CD4-positive, alpha-beta memory T cell (primary cell): ENCODE measurements at regions not wholly inside any gene's neighbourhood (a gene's known extent, or its start where the extent isn't known, plus 50 kb on each side); places are given as distances from the start of the nearest gene placed in this dataset.
A peak's percentile ranks its signal among the peaks of the same experiment; 100 is the strongest.

Experiments used
- CTCF ChIA-PET: fragments of 350-600 bp; sonication (Branson Sonifier 250); formaldehyde crosslinking; loops from one replicate; lab custom pipeline; 2021; ENCODE audit warnings: inconsistent platforms; ENCODE audit not compliant: partially characterized antibody; lab: Charles Lee
- POLR2A ChIA-PET: fragments of 350-600 bp; sonication (Branson Sonifier 250); formaldehyde crosslinking; loops from one replicate; lab custom pipeline; 2021; ENCODE audit not compliant: partially characterized antibody; lab: Charles Lee
- DNase-seq, 5 donors: peaks; one replicate each; pipeline versions ENCODE4 v3.0.0 to v3.0.0-alpha.2; 2020 to 2022; ENCODE audit warnings: mixed read lengths in 1 of 5
- H3K27ac ChIP-seq: one replicate; pipeline ENCODE4 v1.7.0; 2013; ENCODE audit warnings: low read depth, low read length
- H3K27me3 ChIP-seq: 2 replicates; pipeline ENCODE4 v1.7.0; 2013; ENCODE audit warnings: mild to moderate bottlenecking, low read length, moderate library complexity; ENCODE audit not compliant: insufficient read depth
- H3K36me3 ChIP-seq: 2 replicates; pipeline ENCODE4 v1.7.0; 2013; ENCODE audit warnings: mild to moderate bottlenecking, low read length, moderate library complexity; ENCODE audit not compliant: insufficient read depth
- H3K4me1 ChIP-seq: 2 replicates; pipeline ENCODE4 v1.7.0; 2013; ENCODE audit warnings: mild to moderate bottlenecking, low read length, moderate library complexity; ENCODE audit not compliant: insufficient read depth
- H3K4me3 ChIP-seq, 2 donors: one replicate each; pipeline ENCODE4 v1.7.0; 2013; ENCODE audit warnings: low read length in 2 of 2, mild to moderate bottlenecking in 1 of 2
- H3K9me3 ChIP-seq, 2 donors: one replicate each; pipeline ENCODE4 v1.7.0; 2013; ENCODE audit warnings: low read length in 2 of 2, control low read depth in 1 of 2; ENCODE audit not compliant: control insufficient read depth in 1 of 2
- H3K27ac Mint-ChIP-seq, 7 donors: one replicate each; pipeline ENCODE4 v1.8.0; 2020 to 2021; ENCODE audit warnings: mixed read lengths in 7 of 7, mild to moderate bottlenecking in 6 of 7, inconsistent platforms in 3 of 7, moderate library complexity in 3 of 7
- H3K27me3 Mint-ChIP-seq, 2 donors: one replicate each; pipeline ENCODE4 v1.8.0; 2020 to 2021; ENCODE audit warnings: mixed read lengths in 2 of 2
- H3K36me3 Mint-ChIP-seq, 2 donors: one replicate each; pipeline ENCODE4 v1.8.0; 2020 to 2021; ENCODE audit warnings: mixed read lengths in 2 of 2, inconsistent platforms in 1 of 2, mild to moderate bottlenecking in 1 of 2
- H3K4me1 Mint-ChIP-seq, 4 donors: one replicate each; pipeline ENCODE4 v1.8.0; 2020 to 2021; ENCODE audit warnings: mixed read lengths in 4 of 4, mild to moderate bottlenecking in 1 of 4
- H3K4me3 Mint-ChIP-seq, 8 donors: one replicate each; pipeline ENCODE4 v1.8.0; 2020 to 2021; ENCODE audit warnings: mixed read lengths in 8 of 8, mild to moderate bottlenecking in 7 of 8, moderate library complexity in 6 of 8, inconsistent platforms in 3 of 8
- H3K9me3 Mint-ChIP-seq, 8 donors: one replicate each; pipeline ENCODE4 v1.8.0; 2020 to 2021; ENCODE audit warnings: mixed read lengths in 8 of 8, mild to moderate bottlenecking in 5 of 8, inconsistent platforms in 3 of 8, moderate library complexity in 1 of 8
- intact Hi-C: fragments of 100-400 bp; cut with micrococcal nuclease; formaldehyde crosslinking; loops from one replicate; pipeline ENCODE4 v1.15.1; 2023

- peaks cover 2 to 4% of the 10 kb centered on the region in 2 donors for H3K27me3 Mint-ChIP-seq
- no peak overlapping the region for H3K4me3 Mint-ChIP-seq
- intact Hi-C loops: no loop called here
- Histone ChIP-seq H3K9me3 (no peaks in the 10 kb centered on the region), H3K36me3 (no peaks in the 10 kb centered on the region), H3K4me3 (no peak overlapping the region), H3K4me1 (no peaks in the 10 kb centered on the region), H3K27ac (no peak overlapping the region), H3K27me3 (no peaks in the 10 kb centered on the region)
- ChIA-PET POLR2A (no interaction called here), CTCF (no interaction called here)
- peaks cover 0 to 18% (median 6%) of the 10 kb centered on the region in 8 donors for H3K9me3 Mint-ChIP-seq
- H3K4me1 Mint-ChIP-seq: no peaks in the 10 kb centered on the region
- peaks cover 0 to 4% of the 10 kb centered on the region in 2 donors for H3K36me3 Mint-ChIP-seq
- DNase-seq: no peak
- no peak overlapping the region for H3K27ac Mint-ChIP-seq
Measured at GRCh38 chr1:232207073-232207866, 422.7 kb downstream of the SIPA1L2 start.

- intact Hi-C loops: no loop called here
- Mint-ChIP-seq H3K4me3 (no peak overlapping the region), H3K9me3 (peaks cover 0 to 37% (median 22%) of the 10 kb centered on the region in 8 donors), H3K27me3 (peaks cover 2% of the 10 kb centered on the region in 2 donors), H3K4me1 (no peaks in the 10 kb centered on the region), H3K36me3 (peaks cover 3 to 13% of the 10 kb centered on the region in 2 donors), H3K27ac (no peak overlapping the region)
- Histone ChIP-seq H3K9me3 (no peaks in the 10 kb centered on the region), H3K4me1 (no peaks in the 10 kb centered on the region), H3K36me3 (no peaks in the 10 kb centered on the region), H3K27ac (no peak overlapping the region), H3K27me3 (no peaks in the 10 kb centered on the region), H3K4me3 (no peak overlapping the region)
- POLR2A ChIA-PET: no interaction called here
- CTCF ChIA-PET: interaction anchor here (1.1 kb wide), 1 partner anchor 10 kb away, joined by 3 read pairs; no protein-coding TSS in a partner anchor
- DNase-seq: no peak
Measured at GRCh38 chr1:232204269-232204668, 425.7 kb downstream of the SIPA1L2 start.

- Mint-ChIP-seq H3K27ac (peak overlapping the region in 1 of 7 donors; percentile 69), H3K4me3 (no peak overlapping the region), H3K9me3 (peaks cover 0 to 37% (median 22%) of the 10 kb centered on the region in 8 donors), H3K36me3 (peaks cover 3 to 13% of the 10 kb centered on the region in 2 donors), H3K4me1 (no peaks in the 10 kb centered on the region), H3K27me3 (peaks cover 0 to 3% of the 10 kb centered on the region in 2 donors)
- no peaks in the 10 kb centered on the region for H3K27me3 ChIP-seq
- no peaks in the 10 kb centered on the region for H3K36me3 ChIP-seq
- no peak for DNase-seq
- no peak overlapping the region for H3K4me3 ChIP-seq
- no peaks in the 10 kb centered on the region for H3K4me1 ChIP-seq
- H3K27ac ChIP-seq: no peak overlapping the region
- POLR2A ChIA-PET: no interaction called here
- CTCF ChIA-PET: interaction anchor here (0.9 kb wide), 1 partner anchor 13 kb away, joined by 3 read pairs; no protein-coding TSS in a partner anchor
- intact Hi-C loops: no loop called here
- no peaks in the 10 kb centered on the region for H3K9me3 ChIP-seq
Measured at GRCh38 chr1:232201024-232201423, 428.9 kb downstream of the SIPA1L2 start.

DNA sequence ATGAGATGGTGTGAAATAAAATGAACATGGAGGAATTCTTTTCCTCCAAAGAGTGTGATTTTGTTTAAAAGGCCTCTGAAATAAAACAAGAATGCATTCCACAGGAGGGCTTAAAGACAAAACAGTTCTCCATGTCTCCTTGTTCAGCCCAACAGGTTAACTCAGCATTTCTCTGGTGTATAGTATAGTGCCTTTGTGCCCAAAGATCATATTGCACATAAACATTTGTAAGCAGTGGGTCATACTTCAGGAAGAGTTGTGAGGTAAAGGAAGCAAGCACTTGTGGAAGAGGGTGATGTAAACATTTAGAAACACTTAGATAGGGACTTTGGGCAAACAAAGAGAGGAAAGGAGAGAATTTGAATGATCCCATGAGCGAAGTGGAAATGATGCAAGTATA is 433.9 kb downstream of the SIPA1L2 start:
- Histone ChIP-seq H3K4me1 (no peaks in the 10 kb centered on the region), H3K36me3 (no peaks in the 10 kb centered on the region), H3K27ac (no peak overlapping the region), H3K27me3 (no peaks in the 10 kb centered on the region), H3K4me3 (no peak overlapping the region), H3K9me3 (no peaks in the 10 kb centered on the region)
- Mint-ChIP-seq H3K36me3 (peaks cover 3% of the 10 kb centered on the region in 2 donors), H3K4me1 (no peaks in the 10 kb centered on the region), H3K27ac (no peak overlapping the region), H3K9me3 (peaks cover 0 to 17% (median 12%) of the 10 kb centered on the region in 8 donors), H3K4me3 (no peak overlapping the region), H3K27me3 (peaks cover 0 to 3% of the 10 kb centered on the region in 2 donors)
- intact Hi-C loops: no loop called here
- ChIA-PET CTCF (no interaction called here), POLR2A (no interaction called here)
- DNase-seq: no peak

DNA sequence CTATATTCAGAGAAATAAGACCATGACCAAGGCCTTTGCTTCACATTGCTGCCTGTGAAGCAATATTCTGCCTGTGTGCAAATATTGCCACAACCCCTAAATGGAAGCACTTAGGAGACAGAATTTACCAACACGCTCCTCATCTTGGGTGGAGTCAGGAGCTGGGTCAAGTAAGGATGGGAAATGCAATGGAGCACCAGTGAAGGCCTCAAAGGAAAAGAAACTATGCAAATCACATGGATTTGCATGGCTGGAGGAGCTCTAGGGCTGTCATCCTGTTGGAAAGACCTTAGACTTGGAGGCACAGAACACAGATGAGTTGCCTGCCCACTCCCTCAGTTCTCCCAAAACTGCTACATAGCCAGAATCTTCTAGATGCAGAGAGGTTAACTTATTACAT is 435.5 kb downstream of the SIPA1L2 start:
- Histone ChIP-seq H3K27me3 (no peaks in the 10 kb centered on the region), H3K4me1 (no peaks in the 10 kb centered on the region), H3K4me3 (no peak overlapping the region), H3K9me3 (no peaks in the 10 kb centered on the region), H3K36me3 (no peaks in the 10 kb centered on the region), H3K27ac (no peak overlapping the region)
- H3K27me3 Mint-ChIP-seq: peaks cover 0 to 3% of the 10 kb centered on the region in 2 donors
- ChIA-PET CTCF (no interaction called here), POLR2A (no interaction called here)
- H3K4me1 Mint-ChIP-seq: no peaks in the 10 kb centered on the region
- no peak overlapping the region for H3K27ac Mint-ChIP-seq
- H3K4me3 Mint-ChIP-seq: no peak overlapping the region
- intact Hi-C loops: no loop called here
- peaks cover 0 to 9% (median 6%) of the 10 kb centered on the region in 8 donors for H3K9me3 Mint-ChIP-seq
- DNase-seq: no peak
- no peaks in the 10 kb centered on the region for H3K36me3 Mint-ChIP-seq

DNA sequence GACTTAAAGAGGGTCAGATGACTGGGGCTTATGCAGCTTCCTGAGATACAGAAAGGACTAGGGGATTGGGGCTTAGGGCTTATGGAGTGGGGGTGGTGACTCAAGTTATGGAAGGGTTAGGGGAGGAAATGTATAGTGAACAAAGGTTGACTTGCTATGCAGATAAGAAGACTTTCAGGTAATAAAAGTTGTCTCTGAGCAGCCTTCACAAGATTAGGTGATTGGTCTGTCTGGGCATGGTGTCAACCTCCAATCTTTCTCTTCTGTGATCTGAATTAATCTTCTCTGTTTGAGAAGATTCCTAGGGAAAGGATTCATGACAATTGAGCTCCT is 436.5 kb downstream of the SIPA1L2 start:
- no peaks in the 10 kb centered on the region for H3K9me3 ChIP-seq
- no peaks in the 10 kb centered on the region for H3K4me1 ChIP-seq
- ChIA-PET CTCF (no interaction called here), POLR2A (no interaction called here)
- H3K27ac ChIP-seq: no peak overlapping the region
- Mint-ChIP-seq H3K27ac (no peak overlapping the region), H3K36me3 (no peaks in the 10 kb centered on the region), H3K4me3 (no peak overlapping the region), H3K4me1 (no peaks in the 10 kb centered on the region), H3K27me3 (peaks cover 0 to 3% of the 10 kb centered on the region in 2 donors), H3K9me3 (peaks cover 0 to 9% (median 5%) of the 10 kb centered on the region in 8 donors)
- no peak for DNase-seq
- no peak overlapping the region for H3K4me3 ChIP-seq
- H3K36me3 ChIP-seq: no peaks in the 10 kb centered on the region
- no peaks in the 10 kb centered on the region for H3K27me3 ChIP-seq
- intact Hi-C loops: no loop called here

DNA sequence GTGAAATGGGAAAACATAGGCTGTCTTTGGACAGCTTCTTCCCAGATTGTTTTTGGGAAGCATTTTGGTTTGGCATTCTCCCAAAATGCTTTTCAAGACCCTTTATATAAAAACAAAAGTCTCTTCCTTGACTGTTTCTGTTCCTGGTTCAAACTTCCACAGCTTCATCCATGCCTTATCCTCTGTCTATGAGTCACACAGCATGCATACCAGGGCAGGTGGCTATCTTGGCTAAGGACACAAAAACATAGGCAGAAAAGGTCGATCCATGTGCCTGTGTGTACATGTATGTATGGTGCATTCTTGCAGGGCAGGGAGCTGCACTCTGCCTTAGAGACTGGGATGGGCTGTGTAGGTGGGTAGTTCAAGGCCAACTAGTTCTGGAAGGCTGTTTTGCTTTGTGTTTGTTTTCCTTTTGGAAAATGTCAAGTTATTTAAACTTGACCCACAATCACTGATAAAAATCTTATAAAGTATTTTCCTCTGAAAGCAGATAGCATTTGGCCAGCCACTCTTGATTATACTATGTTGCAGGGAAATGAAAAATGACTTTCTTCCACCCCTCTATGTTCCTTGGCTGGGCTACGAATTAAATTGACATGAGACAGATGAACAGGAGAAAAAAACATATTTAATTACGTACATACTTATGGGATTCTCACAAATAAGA is 437.0 kb downstream of the SIPA1L2 start:
- Mint-ChIP-seq H3K27ac (no peak overlapping the region), H3K4me3 (no peak overlapping the region), H3K9me3 (peaks cover 0 to 9% (median 5%) of the 10 kb centered on the region in 8 donors), H3K36me3 (no peaks in the 10 kb centered on the region), H3K4me1 (no peaks in the 10 kb centered on the region), H3K27me3 (peaks cover 0 to 3% of the 10 kb centered on the region in 2 donors)
- Histone ChIP-seq H3K4me1 (no peaks in the 10 kb centered on the region), H3K27me3 (no peaks in the 10 kb centered on the region), H3K4me3 (no peak overlapping the region), H3K27ac (no peak overlapping the region), H3K36me3 (no peaks in the 10 kb centered on the region), H3K9me3 (no peaks in the 10 kb centered on the region)
- CTCF ChIA-PET: no interaction called here
- POLR2A ChIA-PET: no interaction called here
- no peak for DNase-seq
- intact Hi-C loops: no loop called here
